ENCODE measurements at regions not wholly inside any gene's neighbourhood (a gene's known extent, or its start where the extent isn't known, plus 50 kb on each side); places are given as distances from the start of the nearest gene placed in this dataset.

GRCh38 chr2:205937211-205937610 lies 148.8 kb downstream of the INO80D start:
- no peak for DNase-seq (ENCODE audit: low read depth in 2 of 3, low spot score in 2 of 3)

- no peak for DNase-seq (ENCODE audit: low read depth in 2 of 3, low spot score in 2 of 3)
Measured at GRCh38 chr2:205936446-205936845, 149.5 kb downstream of the INO80D start.

GRCh38 chr2:205934443-205934842 lies 151.5 kb downstream of the INO80D start:
- no peak for DNase-seq (ENCODE audit: low read depth in 2 of 3, low spot score in 2 of 3)

GRCh38 chr2:205932861-205933260 lies 153.1 kb downstream of the INO80D start:
- DNase-seq (ENCODE audit: low read depth in 2 of 3, low spot score in 2 of 3): no peak

GRCh38 chr2:205931388-205931787 lies 154.6 kb downstream of the INO80D start:
- DNase-seq (ENCODE audit: low read depth in 2 of 3, low spot score in 2 of 3): no peak

- no peak for DNase-seq (ENCODE audit: low read depth in 2 of 3, low spot score in 2 of 3)
Measured at GRCh38 chr2:205930209-205930608, 155.8 kb downstream of the INO80D start.

- no peak for DNase-seq (ENCODE audit: low read depth in 2 of 3, low spot score in 2 of 3)
Measured at GRCh38 chr2:205929246-205929942, 156.6 kb downstream of the INO80D start.

GRCh38 chr2:205925373-205926337 lies 160.3 kb downstream of the INO80D start:
- peak; percentile 35 to 60 (median 59) for DNase-seq (ENCODE audit: low read depth in 2 of 3, low spot score in 2 of 3)

GRCh38 chr2:205924676-205925075 lies 161.3 kb downstream of the INO80D start:
- DNase-seq (ENCODE audit: low read depth in 2 of 3, low spot score in 2 of 3): no peak

GRCh38 chr2:205915130-205915524 lies 170.8 kb downstream of the INO80D start:
- no peak for DNase-seq (ENCODE audit: low read depth in 2 of 3, low spot score in 2 of 3)

- no peak for DNase-seq (ENCODE audit: low read depth in 2 of 3, low spot score in 2 of 3)
Measured at GRCh38 chr2:205914213-205915129, 171.5 kb downstream of the INO80D start.

GRCh38 chr2:205913668-205914067 lies 172.3 kb downstream of the INO80D start:
- no peak for DNase-seq (ENCODE audit: low read depth in 2 of 3, low spot score in 2 of 3)

GRCh38 chr2:205911306-205911705 lies 174.7 kb downstream of the INO80D start:
- no peak for DNase-seq (ENCODE audit: low read depth in 2 of 3, low spot score in 2 of 3)

GRCh38 chr2:205909184-205909572 lies 176.8 kb downstream of the INO80D start:
- no peak for DNase-seq (ENCODE audit: low read depth in 2 of 3, low spot score in 2 of 3)

- no peak for DNase-seq (ENCODE audit: low read depth in 2 of 3, low spot score in 2 of 3)
Measured at GRCh38 chr2:205908212-205909183, 177.5 kb downstream of the INO80D start.

- no peak for DNase-seq (ENCODE audit: low read depth in 2 of 3, low spot score in 2 of 3)
Measured at GRCh38 chr2:205906419-205906818, 179.6 kb downstream of the INO80D start.

- DNase-seq (ENCODE audit: low read depth in 2 of 3, low spot score in 2 of 3): no peak
Measured at GRCh38 chr2:205905576-205905975, 180.4 kb downstream of the INO80D start.

- no peak for DNase-seq (ENCODE audit: low read depth in 2 of 3, low spot score in 2 of 3)
Measured at GRCh38 chr2:205904873-205905272, 181.1 kb downstream of the INO80D start.

GRCh38 chr2:205903549-205904129 lies 182.3 kb downstream of the INO80D start:
- DNase-seq (ENCODE audit: low read depth in 2 of 3, low spot score in 2 of 3): no peak

- no peak for DNase-seq (ENCODE audit: low read depth in 2 of 3, low spot score in 2 of 3)
Measured at GRCh38 chr2:205902900-205903237, 183.1 kb downstream of the INO80D start.

Data from activated CD8-positive, alpha-beta memory T cell treated with anti-CD3 and anti-CD28 coated beads for 48 hours (primary cell).